Liver (tissue), 3 donors: ENCODE measurements at regions not wholly inside any gene's neighbourhood (a gene's known extent, or its start where the extent isn't known, plus 50 kb on each side); places are given as distances from the start of the nearest gene placed in this dataset.

ENCODE experiments used
- CTCF ChIP-seq: fragments of 150-350 bp; IDR thresholded peaks from 2 replicates; pipeline ENCODE4 v1.5.1; 2017; ENCODE audit warnings: improper control_type of control experiment, low read depth, low read length; ENCODE audit not compliant: missing input control
- EGR1 ChIP-seq, 2 donors: IDR thresholded peaks; 2 replicates each; pipeline ENCODE4 v1.6.1; 2016 to 2018; ENCODE audit warnings: antibody characterized with exemption in 2 of 2, low read depth in 2 of 2
- FOXA1 ChIP-seq: IDR thresholded peaks from 2 replicates; pipeline ENCODE4 v1.6.1; 2016; ENCODE audit warnings: antibody characterized with exemption
- GABPA ChIP-seq, 2 donors: IDR thresholded peaks in 1 of 2; conservative IDR thresholded peaks in 1 of 2; 2 replicates each; pipeline ENCODE4 v1.6.1; 2016; ENCODE audit warnings: antibody characterized with exemption in 2 of 2, mild to moderate bottlenecking in 1 of 2, moderate library complexity in 1 of 2
- HNF4G ChIP-seq: IDR thresholded peaks from 2 replicates; pipeline ENCODE4 v1.6.1; 2016; ENCODE audit warnings: antibody characterized with exemption
- JUND ChIP-seq, 2 donors: IDR thresholded peaks; 2 replicates each; pipeline ENCODE4 v1.6.1; 2016; ENCODE audit warnings: antibody characterized with exemption in 2 of 2
- MAX ChIP-seq: IDR thresholded peaks from 2 replicates; pipeline ENCODE4 v1.6.1; 2016; ENCODE audit warnings: antibody characterized with exemption
- RAD21 ChIP-seq, 2 donors: IDR thresholded peaks; 2 replicates each; pipeline ENCODE4 v1.6.1; 2016; ENCODE audit warnings: antibody characterized with exemption in 2 of 2, mild to moderate bottlenecking in 2 of 2
- REST ChIP-seq: IDR thresholded peaks from 2 replicates; pipeline ENCODE4 v1.6.1; 2016; ENCODE audit warnings: antibody characterized with exemption, mild to moderate bottlenecking
- TAF1 ChIP-seq: conservative IDR thresholded peaks from 2 replicates; pipeline ENCODE4 v1.6.1; 2016; ENCODE audit warnings: antibody characterized with exemption, mild to moderate bottlenecking
- ZBTB33 ChIP-seq: IDR thresholded peaks from 2 replicates; pipeline ENCODE4 v1.6.1; 2016; ENCODE audit warnings: antibody characterized with exemption
- donor health status: healthy.
- donor health status: healthy.

DNA sequence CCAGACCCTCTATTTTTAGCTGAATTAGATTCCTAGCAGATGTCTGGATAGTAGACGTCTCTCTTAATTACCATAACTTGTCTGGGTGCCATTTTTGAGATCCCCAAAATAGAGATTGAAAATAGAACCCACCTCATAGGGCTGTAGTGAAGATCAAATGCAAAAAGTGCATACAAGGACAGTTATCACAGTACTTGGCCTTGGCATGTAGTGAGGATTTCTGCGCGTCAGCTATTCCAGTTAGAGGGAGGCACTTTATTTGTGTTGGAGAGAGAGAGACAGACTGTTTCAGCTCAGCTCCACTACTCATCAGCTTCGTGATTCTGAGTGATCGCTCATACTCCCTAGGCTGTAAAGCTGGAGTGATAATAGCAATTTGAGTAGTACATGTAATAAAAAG is 59.6 kb upstream of the CDH13 start:
- TF ChIP-seq CTCF, result no peak
- no peak for TF ChIP-seq MAX
- no peak for TF ChIP-seq RAD21 (IDR thresholded peaks at IDR 0.05)
- TF ChIP-seq GABPA (IDR thresholded peaks at IDR 0.05 in 1 of 2, conservative IDR thresholded peaks at IDR 0.05 in 1 of 2), result no peak
- TF ChIP-seq JUND (IDR thresholded peaks at IDR 0.05), result no peak
- TF ChIP-seq HNF4G, result no peak
- TF ChIP-seq TAF1, result no peak
- TF ChIP-seq REST, result no peak
- TF ChIP-seq FOXA1, result no peak
- TF ChIP-seq ZBTB33, result no peak
- TF ChIP-seq EGR1 (IDR thresholded peaks at IDR 0.05; ENCODE audit: low read depth in 2 of 2), result no peak
